ENCODE measurements at regions not wholly inside any gene's neighbourhood (a gene's known extent, or its start where the extent isn't known, plus 50 kb on each side); places are given as distances from the start of the nearest gene placed in this dataset.

DNA sequence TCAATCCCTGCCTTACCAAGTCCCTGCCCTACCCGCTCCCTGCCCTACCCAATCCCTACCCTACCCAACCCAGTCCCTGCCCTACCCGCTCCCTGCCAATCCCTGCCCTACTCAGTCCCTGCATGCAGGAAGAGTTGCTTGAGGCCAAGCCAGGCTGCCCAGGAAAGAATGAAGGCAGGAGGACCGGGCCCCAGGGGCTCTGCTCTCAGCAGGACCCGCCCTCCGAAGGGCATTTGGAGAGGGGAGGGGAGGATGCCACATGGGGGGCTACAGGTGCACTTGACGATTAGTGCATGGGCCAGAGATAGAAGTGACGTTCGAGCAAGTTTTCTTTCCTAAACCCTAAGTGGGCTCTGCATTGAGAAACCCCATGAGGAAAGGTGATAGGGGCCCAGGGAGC lies 581.2 kb downstream of the TBC1D22A start:
- no peak for TF ChIP-seq CTCF (IDR thresholded peaks at IDR 0.05; ENCODE audit: insufficient read depth, low read length, poor library complexity, severe bottlenecking)
- H3K4me3 ChIP-seq (replicated peaks; ENCODE audit: low read depth, low read length) = no peak overlapping the region
- no peaks in the 10 kb centered on the region for H3K27me3 ChIP-seq (replicated peaks; ENCODE audit: control insufficient read depth, insufficient read depth, low read length)
- no peaks in the 10 kb centered on the region for H3K36me3 ChIP-seq (ENCODE audit: control insufficient read depth, insufficient read depth, low read length)
- no peak for DNase-seq (ENCODE audit: extremely low read depth, insufficient read length)

DNA sequence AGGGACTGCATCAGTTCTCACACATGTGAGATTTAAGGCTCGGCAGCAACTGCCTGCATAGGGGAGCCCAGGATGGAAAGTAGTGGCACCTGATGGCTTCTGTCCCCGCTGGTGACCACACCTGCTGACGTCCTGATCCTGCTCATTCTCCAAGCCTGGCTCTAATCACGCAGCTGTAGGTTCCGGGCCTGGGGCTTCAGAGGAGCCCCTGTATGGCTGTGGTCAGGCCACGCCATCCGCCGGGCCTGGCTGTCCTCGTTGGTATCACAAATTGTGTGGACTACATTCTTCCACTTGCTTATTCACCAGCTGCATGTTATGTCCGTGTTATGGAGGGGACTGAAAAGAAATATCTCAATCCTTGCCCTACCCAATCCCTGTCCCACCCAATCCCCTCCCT lies 580.0 kb downstream of the TBC1D22A start:
- H3K4me3 ChIP-seq (replicated peaks; ENCODE audit: low read depth, low read length) = no peak overlapping the region
- no peak for DNase-seq (ENCODE audit: extremely low read depth, insufficient read length)
- H3K27me3 ChIP-seq (replicated peaks; ENCODE audit: control insufficient read depth, insufficient read depth, low read length) = no peaks in the 10 kb centered on the region
- H3K36me3 ChIP-seq (ENCODE audit: control insufficient read depth, insufficient read depth, low read length) = no peaks in the 10 kb centered on the region
- TF ChIP-seq CTCF (IDR thresholded peaks at IDR 0.05; ENCODE audit: insufficient read depth, low read length, poor library complexity, severe bottlenecking) = no peak

- TF ChIP-seq CTCF (IDR thresholded peaks at IDR 0.05; ENCODE audit: insufficient read depth, low read length, poor library complexity, severe bottlenecking) = no peak
- Histone ChIP-seq H3K36me3 (ENCODE audit: control insufficient read depth, insufficient read depth, low read length) (no peaks in the 10 kb centered on the region), H3K27me3 (replicated peaks; ENCODE audit: control insufficient read depth, insufficient read depth, low read length) (no peaks in the 10 kb centered on the region), H3K4me3 (replicated peaks; ENCODE audit: low read depth, low read length) (no peak overlapping the region)
- DNase-seq (ENCODE audit: extremely low read depth, insufficient read length) = no peak
Observed at GRCh38 chr22:47341464-47341863, 579.0 kb downstream of the TBC1D22A start.

GRCh38 chr22:47340851-47341436 lies 578.5 kb downstream of the TBC1D22A start:
- no peak overlapping the region for H3K4me3 ChIP-seq (replicated peaks; ENCODE audit: low read depth, low read length)
- no peak for DNase-seq (ENCODE audit: extremely low read depth, insufficient read length)
- TF ChIP-seq CTCF (IDR thresholded peaks at IDR 0.05; ENCODE audit: insufficient read depth, low read length, poor library complexity, severe bottlenecking) = no peak
- no peaks in the 10 kb centered on the region for H3K36me3 ChIP-seq (ENCODE audit: control insufficient read depth, insufficient read depth, low read length)
- H3K27me3 ChIP-seq (replicated peaks; ENCODE audit: control insufficient read depth, insufficient read depth, low read length) = no peaks in the 10 kb centered on the region

DNA sequence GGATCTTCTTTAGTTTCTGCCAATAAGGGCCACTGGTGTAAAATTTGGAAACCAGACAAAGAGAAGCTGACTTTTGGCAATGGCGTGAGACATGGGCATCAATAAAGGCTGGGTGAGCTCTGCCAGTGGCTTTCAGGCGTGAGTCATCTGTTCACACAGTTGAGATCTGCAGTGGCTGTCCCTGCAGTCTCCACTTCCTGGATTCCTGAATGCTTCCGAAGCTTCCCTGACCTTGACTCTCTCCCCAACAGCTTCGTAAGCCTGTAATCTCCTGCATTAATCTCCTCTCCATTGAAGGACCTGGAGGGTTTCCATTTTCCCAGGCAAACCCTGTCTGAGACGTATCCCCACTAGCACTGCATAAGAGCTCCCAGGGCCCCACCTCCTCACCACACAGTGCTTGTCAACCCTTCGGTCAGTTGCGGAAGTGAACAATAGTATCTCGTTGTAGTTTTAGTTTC lies 574.7 kb downstream of the TBC1D22A start:
- no peak for DNase-seq (ENCODE audit: extremely low read depth, insufficient read length)
- H3K4me3 ChIP-seq (replicated peaks; ENCODE audit: low read depth, low read length) = no peak overlapping the region

More for the DNA sequence above, 574.7 kb downstream of the TBC1D22A start:
- Histone ChIP-seq H3K27me3 (replicated peaks; ENCODE audit: control insufficient read depth, insufficient read depth, low read length) (no peaks in the 10 kb centered on the region), H3K36me3 (ENCODE audit: control insufficient read depth, insufficient read depth, low read length) (no peaks in the 10 kb centered on the region)
- no peak for TF ChIP-seq CTCF (IDR thresholded peaks at IDR 0.05; ENCODE audit: insufficient read depth, low read length, poor library complexity, severe bottlenecking)
